ENCODE measurements at regions not wholly inside any gene's neighbourhood (a gene's known extent, or its start where the extent isn't known, plus 50 kb on each side); places are given as distances from the start of the nearest gene placed in this dataset.

DNA sequence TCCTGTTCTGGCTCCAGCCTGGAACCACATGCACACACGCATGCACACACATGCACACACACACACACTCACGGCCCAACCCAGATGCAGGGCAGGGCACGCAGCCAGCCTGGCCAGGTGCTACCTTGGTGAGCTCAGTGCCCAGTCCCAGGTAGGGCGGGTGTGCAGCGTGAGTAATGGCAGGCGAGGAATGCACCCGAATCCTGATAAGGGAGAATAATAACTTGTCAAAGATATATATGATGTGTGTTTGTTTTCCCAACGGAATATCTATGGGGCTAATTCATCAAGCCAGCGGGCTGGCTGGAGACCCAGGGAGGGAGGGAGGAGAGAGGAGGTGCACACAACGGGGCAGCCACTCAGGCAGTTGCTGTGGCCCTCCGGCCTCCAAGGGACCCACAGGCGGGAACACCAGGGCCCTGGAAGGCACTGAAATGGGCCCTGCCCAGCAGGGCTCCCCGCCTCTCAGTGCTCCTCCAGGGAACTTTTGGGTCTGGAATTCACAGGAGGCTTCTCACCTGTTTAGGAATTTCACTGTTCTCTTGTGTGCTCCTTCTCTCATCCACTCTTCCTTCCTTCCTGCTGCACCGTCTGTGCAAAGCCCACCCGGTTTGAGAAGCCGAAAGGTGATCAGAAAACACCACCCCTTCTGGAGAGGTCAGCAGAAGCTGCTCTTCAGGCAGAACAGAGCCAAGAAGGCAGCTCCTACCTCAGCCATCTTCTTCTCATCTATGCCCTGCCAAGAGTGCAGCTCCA lies 79.0 kb downstream of the BUD13 start:
- TF ChIP-seq POLR2A (IDR thresholded peaks at IDR 0.05): no peak
- TF ChIP-seq, protein P1, sequence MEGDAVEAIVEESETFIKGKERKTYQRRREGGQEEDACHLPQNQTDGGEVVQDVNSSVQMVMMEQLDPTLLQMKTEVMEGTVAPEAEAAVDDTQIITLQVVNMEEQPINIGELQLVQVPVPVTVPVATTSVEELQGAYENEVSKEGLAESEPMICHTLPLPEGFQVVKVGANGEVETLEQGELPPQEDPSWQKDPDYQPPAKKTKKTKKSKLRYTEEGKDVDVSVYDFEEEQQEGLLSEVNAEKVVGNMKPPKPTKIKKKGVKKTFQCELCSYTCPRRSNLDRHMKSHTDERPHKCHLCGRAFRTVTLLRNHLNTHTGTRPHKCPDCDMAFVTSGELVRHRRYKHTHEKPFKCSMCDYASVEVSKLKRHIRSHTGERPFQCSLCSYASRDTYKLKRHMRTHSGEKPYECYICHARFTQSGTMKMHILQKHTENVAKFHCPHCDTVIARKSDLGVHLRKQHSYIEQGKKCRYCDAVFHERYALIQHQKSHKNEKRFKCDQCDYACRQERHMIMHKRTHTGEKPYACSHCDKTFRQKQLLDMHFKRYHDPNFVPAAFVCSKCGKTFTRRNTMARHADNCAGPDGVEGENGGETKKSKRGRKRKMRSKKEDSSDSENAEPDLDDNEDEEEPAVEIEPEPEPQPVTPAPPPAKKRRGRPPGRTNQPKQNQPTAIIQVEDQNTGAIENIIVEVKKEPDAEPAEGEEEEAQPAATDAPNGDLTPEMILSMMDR (IDR thresholded peaks at IDR 0.05): no peak
- no peak for TF ChIP-seq EP300 (IDR thresholded peaks at IDR 0.05)
- no peak for TF ChIP-seq POLR2AphosphoS5 (IDR thresholded peaks at IDR 0.05)
